A673 (cell line): ENCODE measurements at regions not wholly inside any gene's neighbourhood (a gene's known extent, or its start where the extent isn't known, plus 50 kb on each side); places are given as distances from the start of the nearest gene placed in this dataset.

Experiments used
- BruUV-seq: library from RNA; stranded (reverse); fragments of 400-500 nt; replicated peaks from 2 replicates; lab custom pipeline; 2021; lab: Mats Ljungman, UMichigan
- CTCF ChIA-PET: fragments of 300-600 bp; sonication (Branson Sonifier 250); formaldehyde crosslinking; loops from one replicate; lab custom pipeline; 2022; ENCODE audit warnings: antibody characterized with exemption; lab: Charles Lee
- POLR2A ChIA-PET: fragments of 300-600 bp; sonication (Branson Sonifier 250); formaldehyde crosslinking; loops from one replicate; lab custom pipeline; 2022; ENCODE audit warnings: antibody characterized with exemption; ENCODE audit not compliant: low non-redundant PET; lab: Charles Lee
- DNase-seq: peaks from one replicate; pipeline ENCODE4 v3.0.0-alpha.2; 2015; ENCODE audit warnings: low spot score
- H3K27ac ChIP-seq: fragments of 200-600 bp; sonication (generic); 2 replicates; pipeline ENCODE4 v1.5.1; 2016; ENCODE audit warnings: mixed run types, low read depth, mild to moderate bottlenecking, mixed read lengths, antibody characterized with exemption, low read length; ENCODE audit not compliant: poor library complexity, severe bottlenecking
- H3K27me3 ChIP-seq: fragments of 200-600 bp; sonication (generic); replicated peaks from 2 replicates; pipeline ENCODE4 v1.6.1; 2017; ENCODE audit warnings: mixed run types, low read depth, mild to moderate bottlenecking, mixed read lengths, antibody characterized with exemption, low read length; ENCODE audit not compliant: insufficient read depth, poor library complexity
- H3K36me3 ChIP-seq: fragments of 200-600 bp; sonication (generic); 2 replicates; pipeline ENCODE4 v1.6.1; 2016; ENCODE audit warnings: mixed run types, mild to moderate bottlenecking, mixed read lengths, antibody characterized with exemption, low read length; ENCODE audit not compliant: insufficient read depth, poor library complexity, severe bottlenecking
- H3K4me1 ChIP-seq: fragments of 200-600 bp; sonication (generic); 2 replicates; pipeline ENCODE4 v1.6.1; 2017; ENCODE audit warnings: mixed run types, mild to moderate bottlenecking, mixed read lengths, antibody characterized with exemption, low read length; ENCODE audit not compliant: insufficient read depth, poor library complexity, severe bottlenecking
- H3K4me3 ChIP-seq: fragments of 200-600 bp; sonication (generic); 2 replicates; pipeline ENCODE4 v1.5.1; 2016; ENCODE audit warnings: low read depth, mixed run types, mild to moderate bottlenecking, mixed read lengths, low read length; ENCODE audit not compliant: poor library complexity, severe bottlenecking
- H3K9me3 ChIP-seq: fragments of 200-600 bp; sonication (generic); 2 replicates; pipeline ENCODE4 v1.6.1; 2016; ENCODE audit warnings: mixed run types, low read depth, mild to moderate bottlenecking, mixed read lengths, antibody characterized with exemption, low read length; ENCODE audit not compliant: poor library complexity, severe bottlenecking
- EZH2 ChIP-seq: fragments of 200-600 bp; sonication (generic); IDR thresholded peaks from 2 replicates; pipeline ENCODE4 v1.6.1; 2017; ENCODE audit warnings: borderline replicate concordance, low read depth, mild to moderate bottlenecking, mixed read lengths, antibody characterized with exemption, low read length; ENCODE audit not compliant: poor library complexity, severe bottlenecking
- intact Hi-C: fragments of 100-400 bp; cut with micrococcal nuclease; formaldehyde crosslinking; loops from one replicate; pipeline ENCODE4 v1.10.0; 2022; ENCODE audit not compliant: unreplicated experiment
- TF ChIP-seq, protein P1 (sequence below): fragments of 300-800, 200-600 bp; sonication (generic); conservative IDR thresholded peaks from 2 replicates; pipeline ENCODE4 v1.5.1; 2017; ENCODE audit warnings: low read depth, mild to moderate bottlenecking, antibody characterized with exemption, low read length, moderate library complexity, mixed read lengths

DNA sequence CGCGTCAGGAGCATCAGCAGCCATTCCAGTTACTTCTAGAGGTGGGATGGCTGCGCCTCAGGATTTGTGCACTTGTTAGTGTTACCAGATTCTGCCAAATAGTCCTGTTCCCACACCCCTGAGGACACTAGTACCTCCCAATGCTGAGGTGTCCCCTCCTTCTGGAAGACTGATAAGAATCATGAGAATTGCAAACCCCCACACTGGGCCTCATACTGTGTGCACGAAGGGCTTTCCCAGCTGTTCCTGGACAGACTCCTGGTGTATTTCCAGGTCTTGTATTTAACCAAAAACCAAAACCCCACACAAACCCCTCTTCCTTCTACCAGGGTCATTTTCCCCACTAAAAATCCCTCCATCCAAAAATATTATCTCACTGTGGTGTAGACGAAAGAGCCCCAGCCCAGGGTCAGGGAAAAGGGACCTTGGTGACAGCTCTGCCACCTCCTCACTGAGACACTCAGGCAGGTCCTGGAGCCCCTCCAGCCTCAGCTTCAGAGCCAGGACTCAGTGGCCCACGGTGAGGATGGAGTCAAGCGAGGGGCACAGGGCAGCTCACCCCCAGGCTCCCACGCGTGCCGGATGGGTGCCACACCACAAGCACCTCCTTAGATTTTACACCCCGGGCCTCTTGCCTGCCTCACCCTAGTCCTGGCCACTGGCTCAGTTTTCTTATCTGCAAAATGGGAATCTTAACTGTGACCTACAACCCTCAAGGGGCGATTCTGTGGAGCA is 131.4 kb upstream of the RUNX3 start:
- Histone ChIP-seq H3K27ac (no peak overlapping the region), H3K9me3 (no peaks in the 10 kb centered on the region), H3K36me3 (no peaks in the 10 kb centered on the region), H3K4me3 (no peak overlapping the region), H3K4me1 (no peaks in the 10 kb centered on the region), H3K27me3 (no peaks in the 10 kb centered on the region)
- POLR2A ChIA-PET: no interaction called here
- intact Hi-C loops: no loop called here
- no peak for TF ChIP-seq EZH2
- TF ChIP-seq, protein P1, sequence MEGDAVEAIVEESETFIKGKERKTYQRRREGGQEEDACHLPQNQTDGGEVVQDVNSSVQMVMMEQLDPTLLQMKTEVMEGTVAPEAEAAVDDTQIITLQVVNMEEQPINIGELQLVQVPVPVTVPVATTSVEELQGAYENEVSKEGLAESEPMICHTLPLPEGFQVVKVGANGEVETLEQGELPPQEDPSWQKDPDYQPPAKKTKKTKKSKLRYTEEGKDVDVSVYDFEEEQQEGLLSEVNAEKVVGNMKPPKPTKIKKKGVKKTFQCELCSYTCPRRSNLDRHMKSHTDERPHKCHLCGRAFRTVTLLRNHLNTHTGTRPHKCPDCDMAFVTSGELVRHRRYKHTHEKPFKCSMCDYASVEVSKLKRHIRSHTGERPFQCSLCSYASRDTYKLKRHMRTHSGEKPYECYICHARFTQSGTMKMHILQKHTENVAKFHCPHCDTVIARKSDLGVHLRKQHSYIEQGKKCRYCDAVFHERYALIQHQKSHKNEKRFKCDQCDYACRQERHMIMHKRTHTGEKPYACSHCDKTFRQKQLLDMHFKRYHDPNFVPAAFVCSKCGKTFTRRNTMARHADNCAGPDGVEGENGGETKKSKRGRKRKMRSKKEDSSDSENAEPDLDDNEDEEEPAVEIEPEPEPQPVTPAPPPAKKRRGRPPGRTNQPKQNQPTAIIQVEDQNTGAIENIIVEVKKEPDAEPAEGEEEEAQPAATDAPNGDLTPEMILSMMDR: no peak
- BruUV-seq: no TSS peak
- CTCF ChIA-PET: interaction anchor here (0.6 kb wide), 1 partner anchor 83 kb away, joined by 3 read pairs; no protein-coding TSS in a partner anchor
- DNase-seq: no peak

DNA sequence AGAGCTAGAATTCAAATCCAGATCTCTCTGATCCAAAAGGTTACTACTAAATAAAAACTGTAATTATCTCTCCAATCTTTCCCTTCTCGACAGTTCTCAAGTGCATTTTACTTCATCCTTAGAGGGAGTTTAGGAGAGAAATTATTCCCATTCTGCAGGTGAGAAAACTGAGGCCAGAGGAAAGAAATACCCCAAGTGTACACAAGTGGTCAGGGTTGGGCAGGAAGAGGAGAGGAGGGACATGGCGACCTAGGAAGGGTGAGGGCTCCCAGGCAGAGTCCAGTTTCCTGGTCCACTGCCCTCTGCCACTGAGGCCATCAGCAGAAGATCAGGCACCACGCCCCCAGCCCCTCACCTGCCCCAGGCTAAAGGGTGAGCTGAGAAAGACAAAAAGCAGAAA is 127.1 kb upstream of the RUNX3 start:
- H3K4me3 ChIP-seq: no peak overlapping the region
- no peaks in the 10 kb centered on the region for H3K36me3 ChIP-seq
- no TSS peak for BruUV-seq
- CTCF ChIA-PET: no interaction called here
- no peaks in the 10 kb centered on the region for H3K4me1 ChIP-seq
- POLR2A ChIA-PET: interaction anchor here (0.6 kb wide), 1 partner anchor 105 kb away, joined by 3 read pairs; no protein-coding TSS in a partner anchor
- no peaks in the 10 kb centered on the region for H3K27me3 ChIP-seq
- H3K27ac ChIP-seq: no peak overlapping the region
- DNase-seq: no peak
- TF ChIP-seq, protein P1: no peak
- TF ChIP-seq EZH2: no peak
- no peaks in the 10 kb centered on the region for H3K9me3 ChIP-seq
- intact Hi-C loops: no loop called here

DNA sequence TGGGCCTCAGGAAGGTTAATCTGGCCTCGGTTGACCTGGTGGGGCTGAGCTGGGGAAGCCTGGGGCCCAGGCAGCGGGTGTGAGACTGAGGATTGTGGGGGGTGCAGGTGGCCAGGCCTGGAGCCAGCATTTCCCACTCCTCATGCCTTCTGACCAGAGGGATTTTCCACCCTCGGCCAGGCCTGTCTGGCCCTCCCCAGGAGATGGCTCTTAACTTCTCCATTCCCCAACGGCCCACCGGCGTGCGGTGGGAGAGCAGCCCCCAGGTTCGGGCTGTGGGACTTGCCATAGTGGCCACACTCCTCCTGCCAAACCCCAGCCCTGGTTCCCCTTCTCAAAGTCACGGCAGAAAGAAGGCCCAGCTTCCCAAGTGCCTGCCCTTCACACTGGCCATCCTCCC is 126.5 kb upstream of the RUNX3 start:
- Histone ChIP-seq H3K27me3 (no peaks in the 10 kb centered on the region), H3K36me3 (no peaks in the 10 kb centered on the region), H3K9me3 (no peaks in the 10 kb centered on the region), H3K4me3 (no peak overlapping the region), H3K4me1 (no peaks in the 10 kb centered on the region), H3K27ac (no peak overlapping the region)
- TF ChIP-seq, protein P1: no peak
- TF ChIP-seq EZH2: no peak
- DNase-seq: no peak
- intact Hi-C loops: no loop called here
- no TSS peak for BruUV-seq
- POLR2A ChIA-PET: interaction anchor here (0.6 kb wide), 1 partner anchor 105 kb away, joined by 3 read pairs; no protein-coding TSS in a partner anchor
- CTCF ChIA-PET: no interaction called here
